ENCODE measurements at regions not wholly inside any gene's neighbourhood (a gene's known extent, or its start where the extent isn't known, plus 50 kb on each side); places are given as distances from the start of the nearest gene placed in this dataset.
"Not testable (repeated sequence)": the region's sequence is repeated elsewhere in the genome, so short reads cannot be mapped to it uniquely, and the experiment has no call there.

GRCh38 chr1:189312499-189312898 lies 1165.2 kb downstream of the BRINP3 start:
- Histone ChIP-seq H3K27me3 (replicated peaks in 1 of 7) (no peaks in the 10 kb centered on the region), H3K27ac (no peak overlapping the region), H3K4me3 (no peak overlapping the region), H3K9me3 (peaks cover 0 to 12% (median 2%) of the 10 kb centered on the region in 8 donors), H3K36me3 (no peaks in the 10 kb centered on the region), H3K4me1 (no peaks in the 10 kb centered on the region)
- intact Hi-C loops (cut with DNase I; ENCODE audit: low total_unique reads) = no loop called here
- DNase-seq = no peak
- TF ChIP-seq POLR2AphosphoS5 (IDR thresholded peaks at IDR 0.05) = no peak
- TF ChIP-seq POLR2A (IDR thresholded peaks at IDR 0.05) = no peak
- no peak for TF ChIP-seq CTCF (IDR thresholded peaks at IDR 0.05 in 8 of 11, conservative IDR thresholded peaks at IDR 0.05 in 3 of 11)

- no peak for DNase-seq
- WGBS, 5 donors = 63 to 74% (median 74%) methylated on average over 2 of the region's 2 CpGs
Measured at GRCh38 chr1:189313488-189313887, 1164.2 kb downstream of the BRINP3 start.

GRCh38 chr1:189315035-189315901 lies 1162.4 kb downstream of the BRINP3 start:
- H3K27me3 ChIP-seq (replicated peaks in 1 of 7) = no peaks in the 10 kb centered on the region
- intact Hi-C loops (cut with DNase I; ENCODE audit: low total_unique reads) = no loop called here
- no peak for DNase-seq
- H3K4me1 ChIP-seq = no peaks in the 10 kb centered on the region
- no peak for TF ChIP-seq POLR2A (IDR thresholded peaks at IDR 0.05)
- TF ChIP-seq CTCF (IDR thresholded peaks at IDR 0.05 in 8 of 11, conservative IDR thresholded peaks at IDR 0.05 in 3 of 11) = no peak
- TF ChIP-seq POLR2AphosphoS5 (IDR thresholded peaks at IDR 0.05) = no peak
- 51 to 76% (median 68%) methylated on average over 4 of the region's 4 CpGs for WGBS, 5 donors
- no peak overlapping the region for H3K27ac ChIP-seq
- H3K36me3 ChIP-seq = no peaks in the 10 kb centered on the region
- no peak overlapping the region for H3K4me3 ChIP-seq
- H3K9me3 ChIP-seq = peaks cover 0 to 21% (median 6%) of the 10 kb centered on the region in 8 donors

More at GRCh38 chr1:189313488-189313887, 1164.2 kb downstream of the BRINP3 start:
- H3K9me3 ChIP-seq = peaks cover 0 to 20% (median 6%) of the 10 kb centered on the region in 8 donors
- H3K36me3 ChIP-seq = no peaks in the 10 kb centered on the region
- no peak overlapping the region for H3K27ac ChIP-seq
- intact Hi-C loops (cut with DNase I; ENCODE audit: low total_unique reads) = no loop called here
- H3K4me1 ChIP-seq = no peaks in the 10 kb centered on the region
- H3K4me3 ChIP-seq = no peak overlapping the region
- no peaks in the 10 kb centered on the region for H3K27me3 ChIP-seq (replicated peaks in 1 of 7)
- TF ChIP-seq POLR2A (IDR thresholded peaks at IDR 0.05) = no peak

GRCh38 chr1:189323091-189323490 lies 1154.6 kb downstream of the BRINP3 start:
- no peak for TF ChIP-seq CTCF (IDR thresholded peaks at IDR 0.05 in 8 of 11, conservative IDR thresholded peaks at IDR 0.05 in 3 of 11)
- TF ChIP-seq POLR2AphosphoS5 (IDR thresholded peaks at IDR 0.05) = no peak
- no peak for TF ChIP-seq POLR2A (IDR thresholded peaks at IDR 0.05)
- DNase-seq = no peak
- 85 to 93% (median 91%) methylated on average over 3 of the region's 3 CpGs for WGBS, 5 donors
- peaks cover 0 to 15% (median 11%) of the 10 kb centered on the region in 8 donors for H3K9me3 ChIP-seq
- intact Hi-C loops (cut with DNase I; ENCODE audit: low total_unique reads) = no loop called here
- H3K4me3 ChIP-seq = no peak overlapping the region
- H3K27me3 ChIP-seq (replicated peaks in 1 of 7) = no peaks in the 10 kb centered on the region
- no peaks in the 10 kb centered on the region for H3K4me1 ChIP-seq
- H3K36me3 ChIP-seq = no peaks in the 10 kb centered on the region
- H3K27ac ChIP-seq = no peak overlapping the region

GRCh38 chr1:189331071-189331470 lies 1146.6 kb downstream of the BRINP3 start:
- intact Hi-C loops (cut with DNase I; ENCODE audit: low total_unique reads); H3K27ac ChIP-seq; H3K27me3 ChIP-seq (replicated peaks in 1 of 7); DNase-seq; H3K4me3 ChIP-seq; H3K4me1 ChIP-seq; H3K36me3 ChIP-seq: not testable (repeated sequence)
- 75 to 89% (median 78%) methylated on average over 12 to 13 of the region's 13 CpGs for WGBS, 5 donors
- peaks cover 0 to 35% (median 9%) of the 10 kb centered on the region in 8 donors for H3K9me3 ChIP-seq
